IMR-90 (cell line): ENCODE measurements at regions not wholly inside any gene's neighbourhood (a gene's known extent, or its start where the extent isn't known, plus 50 kb on each side); places are given as distances from the start of the nearest gene placed in this dataset.

ENCODE experiments used
- ATAC-seq: fragments of 200-7000 bp; cut with Tn5 transposase; 2 replicates; pipeline ENCODE4 v1.9.1; 2020; ENCODE audit warnings: low read depth, mild to moderate bottlenecking, moderate library complexity
- BruUV-seq: library from RNA; stranded (reverse); fragments of 400-500 nt; replicated peaks from 2 replicates; lab custom pipeline; 2021; lab: Mats Ljungman, UMichigan
- CTCF ChIA-PET: fragments of 300-600 bp; formaldehyde crosslinking; extraction: SDS; loops from one replicate; lab custom pipeline; 2021; ENCODE audit warnings: antibody characterized with exemption; lab: Yijun Ruan, JAX
- POLR2A ChIA-PET: fragments of 300-600 bp; sonication (Branson Sonifier 250); formaldehyde crosslinking; loops from one replicate; lab custom pipeline; 2022; ENCODE audit warnings: antibody characterized with exemption; ENCODE audit not compliant: unreplicated experiment; lab: Charles Lee
- DNase-seq: peaks from one replicate; pipeline ENCODE4 v3.0.0; 2013
- H2AFZ ChIP-seq: replicated peaks from 2 replicates; pipeline ENCODE3; 2013; ENCODE audit warnings: low read length, mild to moderate bottlenecking; ENCODE audit not compliant: poor library complexity
- H2AK5ac ChIP-seq: 2 replicates; pipeline ENCODE4 v1.6.1; 2013; ENCODE audit warnings: low read depth, low read length, inconsistent platforms
- H2AK9ac ChIP-seq: replicated peaks from 2 replicates; pipeline ENCODE3; 2013; ENCODE audit warnings: mild to moderate bottlenecking, low read depth, low read length, moderate library complexity; ENCODE audit not compliant: poor library complexity
- H2BK120ac ChIP-seq: 2 replicates; pipeline ENCODE4 v1.6.1; 2013; ENCODE audit warnings: low read depth, low read length, inconsistent platforms
- H2BK15ac ChIP-seq: 3 replicates; pipeline ENCODE4 v1.6.1; 2013; ENCODE audit warnings: low read depth, low read length, inconsistent platforms
- H2BK20ac ChIP-seq: 2 replicates; pipeline ENCODE4 v1.6.1; 2013; ENCODE audit warnings: low read depth, mild to moderate bottlenecking, inconsistent platforms, low read length, moderate library complexity
- H2BK5ac ChIP-seq: 2 replicates; pipeline ENCODE4 v1.6.1; 2013; ENCODE audit warnings: mild to moderate bottlenecking, low read depth, low read length, inconsistent platforms; ENCODE audit not compliant: poor library complexity, severe bottlenecking
- H3K14ac ChIP-seq: replicated peaks from 2 replicates; pipeline ENCODE4 v1.6.1; 2013; ENCODE audit warnings: low read depth, low read length, inconsistent platforms
- H3K18ac ChIP-seq: 2 replicates; pipeline ENCODE4 v1.6.1; 2013; ENCODE audit warnings: low read depth, low read length, control low read depth
- H3K23ac ChIP-seq: 2 replicates; pipeline ENCODE4 v1.6.1; 2013; ENCODE audit warnings: low read depth, low read length, inconsistent platforms
- H3K27ac ChIP-seq: 2 replicates; pipeline ENCODE4 v1.5.1; 2013; ENCODE audit warnings: mild to moderate bottlenecking, control low read depth, low read length; ENCODE audit not compliant: insufficient read depth
- H3K27me3 ChIP-seq: 2 replicates; pipeline ENCODE4 v1.6.1; 2013; ENCODE audit warnings: low read length; ENCODE audit not compliant: control insufficient read depth, insufficient read depth
- H3K36me3 ChIP-seq: 2 replicates; pipeline ENCODE4 v1.6.1; 2013; ENCODE audit warnings: low read length, mixed read lengths; ENCODE audit not compliant: control insufficient read depth, insufficient read depth
- H3K4ac ChIP-seq: 2 replicates; pipeline ENCODE4 v1.6.1; 2013; ENCODE audit warnings: low read depth, low read length, inconsistent platforms
- H3K4me1 ChIP-seq: 2 replicates; pipeline ENCODE4 v1.6.1; 2013; ENCODE audit warnings: low read length, mixed read lengths; ENCODE audit not compliant: control insufficient read depth, insufficient read depth
- H3K4me2 ChIP-seq: 2 replicates; pipeline ENCODE4 v1.6.1; 2013; ENCODE audit warnings: low read depth, mild to moderate bottlenecking, control low read depth, low read length, moderate library complexity
- H3K4me3 ChIP-seq: 2 replicates; pipeline ENCODE4 v1.5.1; 2013; ENCODE audit warnings: low read depth, mild to moderate bottlenecking, control low read depth, low read length, moderate library complexity; ENCODE audit not compliant: insufficient read depth
- H3K56ac ChIP-seq: 2 replicates; pipeline ENCODE4 v1.6.1; 2013; ENCODE audit warnings: low read length, inconsistent platforms; ENCODE audit not compliant: insufficient read depth; ENCODE audit errors: extremely low read depth
- H3K79me1 ChIP-seq, 2 experiments: 2 replicates each; pipeline ENCODE4 v1.6.1; 2013; ENCODE audit warnings: low read length in 2 of 2, inconsistent platforms in 1 of 2, low read depth in 1 of 2
- H3K9ac ChIP-seq: 2 replicates; pipeline ENCODE4 v1.6.1; 2013; ENCODE audit warnings: low read depth, low read length, control low read depth
- H3K9me1 ChIP-seq: 2 replicates; pipeline ENCODE4 v1.6.1; 2013; ENCODE audit warnings: low read length, inconsistent platforms; ENCODE audit not compliant: insufficient read depth
- H3K9me3 ChIP-seq: 2 replicates; pipeline ENCODE4 v1.6.1; 2013; ENCODE audit warnings: low read length; ENCODE audit not compliant: control insufficient read depth, insufficient read depth
- H4K20me1 ChIP-seq: 2 replicates; pipeline ENCODE4 v1.6.1; 2013; ENCODE audit warnings: low read length, inconsistent platforms; ENCODE audit not compliant: insufficient read depth
- H4K5ac ChIP-seq: 2 replicates; pipeline ENCODE4 v1.6.1; 2013; ENCODE audit warnings: mild to moderate bottlenecking, low read depth, low read length, control low read depth
- H4K8ac ChIP-seq, 2 experiments: 2 replicates each; pipeline ENCODE4 v1.6.1; 2013; ENCODE audit warnings: low read depth in 2 of 2, low read length in 2 of 2, control low read depth in 1 of 2, inconsistent platforms in 1 of 2
- H4K91ac ChIP-seq: 2 replicates; pipeline ENCODE4 v1.6.1; 2013; ENCODE audit warnings: low read depth, low read length, inconsistent platforms; ENCODE audit not compliant: insufficient read depth
- FOS ChIP-seq: fragments of 150-350 bp; IDR thresholded peaks from 2 replicates; pipeline ENCODE4 v1.6.1; 2016; ENCODE audit warnings: low read depth, low read length
- MAFK ChIP-seq: IDR thresholded peaks from 2 replicates; pipeline ENCODE4 v1.6.1; 2012; ENCODE audit warnings: low read depth, low read length, improper control_type of control experiment
- MAZ ChIP-seq: IDR thresholded peaks from 2 replicates; pipeline ENCODE4 v1.6.1; 2012; ENCODE audit warnings: low read depth, mild to moderate bottlenecking, low read length, improper control_type of control experiment, moderate library complexity, borderline replicate concordance
- MXI1 ChIP-seq: IDR thresholded peaks from 2 replicates; pipeline ENCODE4 v1.6.1; 2012; ENCODE audit warnings: low read depth, mild to moderate bottlenecking, low read length, moderate library complexity, borderline replicate concordance
- NFE2L2 ChIP-seq: fragments of 150-350 bp; IDR thresholded peaks from 2 replicates; pipeline ENCODE4 v1.6.1; 2016; ENCODE audit warnings: low read depth, mild to moderate bottlenecking, low read length
- RAD21 ChIP-seq: IDR thresholded peaks from 2 replicates; pipeline ENCODE4 v1.6.1; 2012; ENCODE audit warnings: low read length, improper control_type of control experiment
- RCOR1 ChIP-seq: IDR thresholded peaks from 2 replicates; pipeline ENCODE4 v1.6.1; 2012; ENCODE audit warnings: mild to moderate bottlenecking, low read length, improper control_type of control experiment; ENCODE audit not compliant: insufficient replicate concordance
- RFX5 ChIP-seq: IDR thresholded peaks from 2 replicates; pipeline ENCODE4 v1.8.0; 2012; ENCODE audit warnings: low read depth, mild to moderate bottlenecking, low read length, moderate library complexity
- SMC3 ChIP-seq: fragments of 150-350 bp; IDR thresholded peaks from 2 replicates; pipeline ENCODE4 v1.6.1; 2016; ENCODE audit warnings: low read depth, mild to moderate bottlenecking, antibody characterized with exemption, low read length, moderate library complexity
- USF2 ChIP-seq: fragments of 150-350 bp; IDR thresholded peaks from 2 replicates; pipeline ENCODE4 v1.6.1; 2017; ENCODE audit warnings: mild to moderate bottlenecking, antibody characterized with exemption, low read length, low read depth
- WGBS, 2 experiments: methylation state at CpG; one replicate each; pipeline versions ENCODE4 v1.1.5 to v1.1.7; 2013; ENCODE audit warnings: missing lambda C conversion rate in 2 of 2; ENCODE audit not compliant: insufficient read length in 1 of 2; ENCODE audit errors: extremely low coverage in 2 of 2; 5-methylcytosine and 5-hydroxymethylcytosine counted together
- dilution Hi-C: fragments of 300-500 bp; cut with HindIII; formaldehyde crosslinking; loops from one replicate; pipeline ENCODE4 v1.14.3; 2018; ENCODE audit warnings: low sequenced_read_pairs; ENCODE audit not compliant: unreplicated experiment
- in situ Hi-C: fragments of 300-500 bp; cut with MboI; formaldehyde crosslinking; loops from 3 replicates; pipeline ENCODE4 v1.14.3; 2019; ENCODE audit warnings: low sequenced_read_pairs, inconsistent platforms, mixed read lengths
- intact Hi-C: fragments of 100-400 bp; cut with micrococcal nuclease; formaldehyde crosslinking; loops from 2 replicates; pipeline ENCODE4 v1.10.0; 2022

GRCh38 chr9:82890401-82890800 lies 172.5 kb downstream of the RASEF start:
- no peak overlapping the region for H3K14ac ChIP-seq
- no peak overlapping the region for H2AK5ac ChIP-seq
- H2AFZ ChIP-seq, result no peak overlapping the region
- H2AK9ac ChIP-seq, result no peak overlapping the region
- TF ChIP-seq MAZ, result no peak
- no peak for TF ChIP-seq MXI1
- no peak for TF ChIP-seq NFE2L2
- TF ChIP-seq USF2, result no peak
- TF ChIP-seq MAFK, result no peak
- TF ChIP-seq SMC3, result no peak
- no peak for TF ChIP-seq FOS
- no peak for TF ChIP-seq RAD21
- TF ChIP-seq RFX5, result no peak
- no peak for TF ChIP-seq RCOR1
- no peak overlapping the region for H3K56ac ChIP-seq
- no TSS peak for BruUV-seq
- ChIA-PET CTCF (no interaction called here), POLR2A (no interaction called here)
- H3K18ac ChIP-seq, result no peak overlapping the region
- intact Hi-C loops, result no loop called here
- H3K9me3 ChIP-seq, result no peaks in the 10 kb centered on the region
- no peaks in the 10 kb centered on the region for H3K79me1 ChIP-seq
- no peak overlapping the region for H3K9ac ChIP-seq
- H2BK5ac ChIP-seq, result no peak overlapping the region
- ATAC-seq (no peak), DNase-seq (no peak)
- no peak overlapping the region for H4K5ac ChIP-seq
- H4K8ac ChIP-seq, result no peak overlapping the region
- WGBS, 2 experiments, result no CpG with 5 or more reads among the region's 4 CpGs
- H3K27ac ChIP-seq, result no peak overlapping the region
- no peaks in the 10 kb centered on the region for H3K36me3 ChIP-seq
- H3K4ac ChIP-seq, result no peak overlapping the region
- no peaks in the 10 kb centered on the region for H3K4me1 ChIP-seq
- H4K20me1 ChIP-seq, result no peaks in the 10 kb centered on the region
- in situ Hi-C loops, result no loop called here
- no peak overlapping the region for H2BK120ac ChIP-seq
- no peak overlapping the region for H2BK20ac ChIP-seq
- H4K91ac ChIP-seq, result no peak overlapping the region
- H3K9me1 ChIP-seq, result no peaks in the 10 kb centered on the region
- H3K23ac ChIP-seq, result no peak overlapping the region
- no peak overlapping the region for H2BK15ac ChIP-seq
- H3K27me3 ChIP-seq, result no peaks in the 10 kb centered on the region; the same call in 1 of the 2 replicates
- H3K4me3 ChIP-seq, result no peak overlapping the region
- dilution Hi-C loops, result no loop called here
- no peak overlapping the region for H3K4me2 ChIP-seq
